ENCODE measurements at regions not wholly inside any gene's neighbourhood (a gene's known extent, or its start where the extent isn't known, plus 50 kb on each side); places are given as distances from the start of the nearest gene placed in this dataset.
A peak's percentile ranks its signal among the peaks of the same experiment; 100 is the strongest.

GRCh38 chr11:112734207-112734606 lies 227.0 kb upstream of the NCAM1 start:
- no peak for DNase-seq (ENCODE audit: low spot score)
- no peak overlapping the region for H3K9ac ChIP-seq (ENCODE audit: low read depth in 1 of 2, low read length in 2 of 2)
- TF ChIP-seq REST (IDR thresholded peaks at IDR 0.05) (peak; percentile 98), MAX (IDR thresholded peaks at IDR 0.05) (no peak), RXRA (IDR thresholded peaks at IDR 0.05) (no peak), NR2F2 (IDR thresholded peaks at IDR 0.05) (no peak), GABPA (IDR thresholded peaks at IDR 0.05 in 1 of 2, conservative IDR thresholded peaks at IDR 0.05 in 1 of 2) (no peak), HNF4G (IDR thresholded peaks at IDR 0.05) (no peak), FOXA2 (IDR thresholded peaks at IDR 0.05) (no peak), CTCF (IDR thresholded peaks at IDR 0.05; ENCODE audit: low read depth, low read length, missing input control) (no peak)
- 7% methylated on average over 3 of the region's 3 CpGs for whole genome bisulfite sequencing
- H3K9me3 ChIP-seq (ENCODE audit: control insufficient read depth in 4 of 4, low read length in 3 of 4): no peaks in the 10 kb centered on the region
- no peak overlapping the region for H3K4me3 ChIP-seq (ENCODE audit: low read depth in 1 of 3, low read length in 3 of 3)
- H3K27me3 ChIP-seq (ENCODE audit: control insufficient read depth in 4 of 4, insufficient read depth in 4 of 4, low read length in 3 of 4): peaks cover 0 to 2% (median 0%) of the 10 kb centered on the region in 4 donors
- H3K4me1 ChIP-seq (ENCODE audit: control insufficient read depth in 4 of 4, insufficient read depth in 4 of 4, low read length in 3 of 4): no peaks in the 10 kb centered on the region
- no peak overlapping the region for H3K27ac ChIP-seq (ENCODE audit: low read depth in 1 of 2, low read length in 2 of 2)
- H3K36me3 ChIP-seq (ENCODE audit: control insufficient read depth in 4 of 4, insufficient read depth in 3 of 4, low read depth in 1 of 4, low read length in 3 of 4): no peaks in the 10 kb centered on the region

- Histone ChIP-seq H3K27me3 (ENCODE audit: control insufficient read depth in 4 of 4, insufficient read depth in 4 of 4, low read length in 3 of 4) (peaks cover 0 to 2% (median 0%) of the 10 kb centered on the region in 4 donors), H3K4me3 (ENCODE audit: low read depth in 1 of 3, low read length in 3 of 3) (no peak overlapping the region), H3K9me3 (ENCODE audit: control insufficient read depth in 4 of 4, low read length in 3 of 4) (no peaks in the 10 kb centered on the region), H3K27ac (ENCODE audit: low read depth in 1 of 2, low read length in 2 of 2) (no peak overlapping the region), H3K36me3 (ENCODE audit: control insufficient read depth in 4 of 4, insufficient read depth in 3 of 4, low read depth in 1 of 4, low read length in 3 of 4) (no peaks in the 10 kb centered on the region), H3K4me1 (ENCODE audit: control insufficient read depth in 4 of 4, insufficient read depth in 4 of 4, low read length in 3 of 4) (no peaks in the 10 kb centered on the region), H3K9ac (ENCODE audit: low read depth in 1 of 2, low read length in 2 of 2) (no peak overlapping the region)
- WGBS: 62% methylated on average over 2 of the region's 2 CpGs
- TF ChIP-seq REST (IDR thresholded peaks at IDR 0.05) (no peak), FOXA1 (IDR thresholded peaks at IDR 0.05) (no peak), SP1 (IDR thresholded peaks at IDR 0.05) (no peak), HNF4A (conservative IDR thresholded peaks at IDR 0.05) (no peak)
- DNase-seq (ENCODE audit: low spot score): no peak
Observed at GRCh38 chr11:112735470-112735869, 225.8 kb upstream of the NCAM1 start.

All from liver (tissue), 8 donors.